NB4 (cell line): ENCODE measurements at regions not wholly inside any gene's neighbourhood (a gene's known extent, or its start where the extent isn't known, plus 50 kb on each side); places are given as distances from the start of the nearest gene placed in this dataset.
"Not testable (repeated sequence)": the region's sequence is repeated elsewhere in the genome, so short reads cannot be mapped to it uniquely, and the experiment has no call there.

ENCODE experiments used
- DNase-seq: peaks from one replicate; pipeline ENCODE4 v3.0.0; 2010; ENCODE audit warnings: low read depth
- H3K4me3 ChIP-seq: one replicate; pipeline ENCODE4 v1.5.1; 2011; ENCODE audit warnings: mild to moderate bottlenecking, low read depth, low read length, moderate library complexity
- MYC ChIP-seq: IDR thresholded peaks from 2 replicates; pipeline ENCODE4 v1.6.1; 2011; ENCODE audit warnings: low read depth, low read length
- POLR2A ChIP-seq: IDR thresholded peaks from 2 replicates; pipeline ENCODE4 v1.6.1; 2011; ENCODE audit warnings: mild to moderate bottlenecking; ENCODE audit not compliant: insufficient read length; ENCODE audit errors: extremely low read depth
- TF ChIP-seq, protein P1 (sequence below): IDR thresholded peaks from one replicate; pipeline ENCODE4 v1.5.1; 2012; ENCODE audit warnings: low read depth, low read length
- TF ChIP-seq, protein P2 (sequence below): IDR thresholded peaks from 2 replicates; pipeline ENCODE4 v1.6.1; 2011; ENCODE audit warnings: low read depth, low read length

DNA sequence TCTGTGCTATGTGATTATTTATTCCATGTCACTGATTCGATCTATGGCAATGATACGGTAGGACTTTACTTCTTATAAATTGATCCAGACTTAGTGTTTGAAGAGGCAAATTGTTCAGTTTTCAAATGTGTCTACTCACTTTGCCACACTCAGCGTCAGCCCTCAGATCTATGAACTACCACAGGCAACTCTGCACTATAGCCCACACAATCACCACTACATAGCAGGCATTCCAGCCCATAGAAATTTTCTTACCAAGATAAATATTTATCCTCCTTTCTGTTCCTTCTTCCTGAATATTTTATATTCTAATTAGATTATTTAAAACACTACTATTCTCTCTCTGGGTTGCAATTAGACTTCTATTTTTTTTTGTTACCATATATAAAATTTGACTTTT, 776.1 kb downstream of the BRINP3 start:
- no peak for DNase-seq
- H3K4me3 ChIP-seq, result no peak overlapping the region
- no peak for TF ChIP-seq MYC
- TF ChIP-seq, protein P1, sequence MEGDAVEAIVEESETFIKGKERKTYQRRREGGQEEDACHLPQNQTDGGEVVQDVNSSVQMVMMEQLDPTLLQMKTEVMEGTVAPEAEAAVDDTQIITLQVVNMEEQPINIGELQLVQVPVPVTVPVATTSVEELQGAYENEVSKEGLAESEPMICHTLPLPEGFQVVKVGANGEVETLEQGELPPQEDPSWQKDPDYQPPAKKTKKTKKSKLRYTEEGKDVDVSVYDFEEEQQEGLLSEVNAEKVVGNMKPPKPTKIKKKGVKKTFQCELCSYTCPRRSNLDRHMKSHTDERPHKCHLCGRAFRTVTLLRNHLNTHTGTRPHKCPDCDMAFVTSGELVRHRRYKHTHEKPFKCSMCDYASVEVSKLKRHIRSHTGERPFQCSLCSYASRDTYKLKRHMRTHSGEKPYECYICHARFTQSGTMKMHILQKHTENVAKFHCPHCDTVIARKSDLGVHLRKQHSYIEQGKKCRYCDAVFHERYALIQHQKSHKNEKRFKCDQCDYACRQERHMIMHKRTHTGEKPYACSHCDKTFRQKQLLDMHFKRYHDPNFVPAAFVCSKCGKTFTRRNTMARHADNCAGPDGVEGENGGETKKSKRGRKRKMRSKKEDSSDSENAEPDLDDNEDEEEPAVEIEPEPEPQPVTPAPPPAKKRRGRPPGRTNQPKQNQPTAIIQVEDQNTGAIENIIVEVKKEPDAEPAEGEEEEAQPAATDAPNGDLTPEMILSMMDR, result no peak
- TF ChIP-seq, protein P2, sequence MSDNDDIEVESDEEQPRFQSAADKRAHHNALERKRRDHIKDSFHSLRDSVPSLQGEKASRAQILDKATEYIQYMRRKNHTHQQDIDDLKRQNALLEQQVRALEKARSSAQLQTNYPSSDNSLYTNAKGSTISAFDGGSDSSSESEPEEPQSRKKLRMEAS, result no peak

DNA sequence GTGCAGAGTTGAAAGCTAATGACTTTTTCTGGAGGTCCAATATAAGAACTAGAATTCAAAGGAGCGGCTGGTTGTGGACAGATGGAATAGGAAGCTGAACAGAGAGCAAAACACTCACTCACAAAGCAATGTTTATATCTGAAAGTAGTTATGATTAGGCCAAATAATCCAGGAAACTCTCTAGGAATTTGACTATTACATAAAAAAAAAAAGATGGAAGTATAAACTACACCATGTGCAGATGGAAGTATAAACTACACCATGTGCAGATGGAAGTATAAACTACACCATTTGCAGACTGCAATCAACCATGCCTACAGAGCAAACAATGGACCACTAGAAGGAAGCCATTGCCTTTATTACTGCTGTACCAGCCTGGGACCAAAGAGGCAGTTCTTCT, 771.1 kb downstream of the BRINP3 start:
- no peak for DNase-seq
- TF ChIP-seq, protein P1, result no peak
- TF ChIP-seq, protein P2, result no peak
- no peak for TF ChIP-seq MYC
- TF ChIP-seq POLR2A, result no peak
- no peak overlapping the region for H3K4me3 ChIP-seq

DNA sequence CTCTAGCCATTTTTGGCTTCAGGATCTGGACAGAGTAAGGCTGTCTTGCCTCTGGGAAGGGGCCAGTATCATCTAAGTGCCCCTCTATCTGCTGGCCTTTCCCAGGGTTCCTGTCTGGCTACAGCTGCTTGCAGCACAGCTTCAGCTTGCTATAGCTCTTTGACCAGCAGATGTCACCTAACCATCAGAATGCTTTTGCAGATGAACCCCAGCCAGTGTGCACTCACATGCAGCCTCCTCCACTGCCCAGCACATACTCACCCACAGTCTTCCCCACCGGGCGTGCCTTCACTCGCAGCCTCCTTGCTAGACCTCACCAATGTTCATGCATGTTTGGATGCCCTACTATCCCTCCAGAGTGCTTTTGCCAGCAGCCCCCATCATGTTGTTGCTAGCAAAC, 769.0 kb downstream of the BRINP3 start:
- TF ChIP-seq MYC (no peak), POLR2A (no peak)
- TF ChIP-seq, protein P2, result no peak
- TF ChIP-seq, protein P1, result no peak
- DNase-seq, result peak; percentile 7
- H3K4me3 ChIP-seq, result no peak overlapping the region

DNA sequence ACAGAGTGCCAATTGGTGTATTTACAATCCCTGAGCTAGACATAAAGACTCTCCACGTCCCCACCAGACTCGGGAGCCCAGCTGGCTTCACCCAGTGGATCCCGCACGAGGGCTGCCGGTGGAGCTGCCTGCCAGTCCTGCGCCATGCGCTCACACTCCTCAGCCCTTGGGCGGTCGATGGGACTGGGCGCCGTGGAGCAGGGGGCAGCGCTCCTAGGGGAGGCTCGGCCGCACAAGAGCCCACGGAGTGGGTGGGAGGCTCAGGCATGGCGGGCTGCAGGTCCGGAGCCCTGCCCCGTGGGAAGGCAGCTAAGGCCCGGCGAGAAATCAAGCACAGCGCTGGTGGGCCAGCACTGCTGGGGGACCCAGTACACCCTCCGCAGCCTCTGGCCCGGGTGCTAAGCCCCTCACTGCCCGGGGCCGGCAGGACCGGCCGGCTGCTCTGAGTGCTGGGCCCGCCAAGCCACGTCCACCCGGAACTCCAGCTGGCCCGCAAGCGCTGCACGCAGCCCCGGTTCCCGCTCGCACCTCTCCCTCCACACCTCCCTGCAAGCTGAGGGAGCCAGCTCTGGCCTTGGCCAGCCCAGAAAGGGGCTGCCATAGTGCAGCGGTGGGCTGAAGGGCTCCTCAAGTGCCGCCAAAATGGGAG, 759.4 kb downstream of the BRINP3 start:
- DNase-seq, H3K4me3 ChIP-seq: not testable (repeated sequence)

DNA sequence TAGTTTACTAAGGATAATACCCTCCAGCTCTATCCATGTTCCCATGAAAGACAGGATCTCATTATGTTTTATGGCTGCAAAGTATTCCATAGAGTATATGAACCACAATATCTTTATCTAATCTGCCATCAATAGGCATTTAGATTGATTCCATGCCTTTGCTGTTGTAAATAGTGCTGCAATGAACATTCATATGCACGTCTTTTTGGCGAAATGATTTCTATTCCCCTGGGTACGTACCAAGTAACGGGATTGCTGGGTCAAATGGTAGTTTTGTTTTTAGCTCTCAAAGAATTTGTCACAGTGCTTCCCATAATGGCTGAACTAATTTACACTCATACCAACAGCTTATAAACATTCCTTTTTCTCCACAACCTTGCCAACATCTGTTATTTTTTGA, 750.9 kb downstream of the BRINP3 start:
- TF ChIP-seq, protein P2, result no peak
- TF ChIP-seq MYC (no peak), POLR2A (no peak)
- TF ChIP-seq, protein P1, result no peak
- no peak overlapping the region for H3K4me3 ChIP-seq
- no peak for DNase-seq

DNA sequence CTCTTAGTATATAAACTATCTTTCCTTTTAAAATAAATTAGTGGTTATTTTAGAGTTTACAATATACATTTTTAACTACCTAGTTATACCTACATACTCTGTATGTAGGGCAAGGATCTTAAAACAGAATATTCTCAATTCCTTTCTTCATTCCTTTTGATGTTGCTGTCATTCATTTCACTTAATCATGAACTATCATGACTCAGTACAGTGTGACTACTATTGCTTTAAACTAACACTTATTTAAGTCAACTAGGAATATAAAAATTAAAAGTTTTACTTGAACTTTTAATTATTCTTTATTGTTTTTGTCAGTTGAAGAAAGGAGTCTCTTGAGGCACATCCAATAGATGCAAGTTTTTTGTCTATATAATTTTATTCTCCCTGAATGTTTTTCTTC, 726.4 kb downstream of the BRINP3 start:
- no peak for DNase-seq
- H3K4me3 ChIP-seq, result no peak overlapping the region
- TF ChIP-seq, protein P2, result no peak
- no peak for TF ChIP-seq MYC
- TF ChIP-seq POLR2A, result no peak
- TF ChIP-seq, protein P1, result no peak
